ENCODE measurements at regions not wholly inside any gene's neighbourhood (a gene's known extent, or its start where the extent isn't known, plus 50 kb on each side); places are given as distances from the start of the nearest gene placed in this dataset.

GRCh38 chrX:23118890-23119527 is 119.2 kb downstream of the DDX53 start:
- H3K4me1 ChIP-seq (ENCODE audit: insufficient read depth): no peaks in the 10 kb centered on the region
- H3K4me2 ChIP-seq (ENCODE audit: unreplicated experiment): no peak overlapping the region
- no peak overlapping the region for H3K9ac ChIP-seq
- DNase-seq: no peak
- no peak overlapping the region for H3K4me3 ChIP-seq
- no peak overlapping the region for H2AFZ ChIP-seq
- TF ChIP-seq EZH2phosphoT487 (IDR thresholded peaks at IDR 0.05; ENCODE audit: insufficient read depth, low read depth) (no peak), EZH2 (IDR thresholded peaks at IDR 0.05; ENCODE audit: insufficient read depth, poor library complexity, severe bottlenecking) (no peak)
- H3K9me3 ChIP-seq (ENCODE audit: low read depth): no peaks in the 10 kb centered on the region
- H3K36me3 ChIP-seq (ENCODE audit: low read depth): no peaks in the 10 kb centered on the region
- WGBS, 2 experiments (ENCODE audit: low coverage in 1 of 2, low lambda C conversion rate in 2 of 2, missing lambda C conversion rate in 2 of 2): 63 to 69% methylated on average over 5 to 6 of the region's 6 CpGs
- H3K27ac ChIP-seq: no peak overlapping the region
- in situ Hi-C loops (cut with MboI): no loop called here
- no peaks in the 10 kb centered on the region for H3K79me2 ChIP-seq (ENCODE audit: insufficient read depth)
- H3K9me2 ChIP-seq (ENCODE audit: insufficient read depth): no peaks in the 10 kb centered on the region
- H4K20me1 ChIP-seq (ENCODE audit: insufficient read depth): no peaks in the 10 kb centered on the region
- H3K27me3 ChIP-seq (replicated peaks; ENCODE audit: insufficient read depth): no peaks in the 10 kb centered on the region
- no peaks in the 10 kb centered on the region for H3F3A ChIP-seq (ENCODE audit: insufficient read depth)

- DNase-seq: no peak
- no peaks in the 10 kb centered on the region for H3K36me3 ChIP-seq (ENCODE audit: low read depth)
- H3K4me3 ChIP-seq: no peak overlapping the region
- H2AFZ ChIP-seq: no peak overlapping the region
- H3F3A ChIP-seq (ENCODE audit: insufficient read depth): no peaks in the 10 kb centered on the region
- no peaks in the 10 kb centered on the region for H3K4me1 ChIP-seq (ENCODE audit: insufficient read depth)
- H3K4me2 ChIP-seq (ENCODE audit: unreplicated experiment): no peak overlapping the region
- no peaks in the 10 kb centered on the region for H3K79me2 ChIP-seq (ENCODE audit: insufficient read depth)
- WGBS, 2 experiments (ENCODE audit: low coverage in 1 of 2, low lambda C conversion rate in 2 of 2, missing lambda C conversion rate in 2 of 2): 65 to 66% methylated on average over 4 of the region's 4 CpGs
- TF ChIP-seq EZH2 (IDR thresholded peaks at IDR 0.05; ENCODE audit: insufficient read depth, poor library complexity, severe bottlenecking): no peak
- TF ChIP-seq EZH2phosphoT487 (IDR thresholded peaks at IDR 0.05; ENCODE audit: insufficient read depth, low read depth): no peak
- no peaks in the 10 kb centered on the region for H3K9me2 ChIP-seq (ENCODE audit: insufficient read depth)
- H3K9ac ChIP-seq: no peak overlapping the region
- in situ Hi-C loops (cut with MboI): no loop called here
- no peaks in the 10 kb centered on the region for H3K9me3 ChIP-seq (ENCODE audit: low read depth)
- no peak overlapping the region for H3K27ac ChIP-seq
- H3K27me3 ChIP-seq (replicated peaks; ENCODE audit: insufficient read depth): no peaks in the 10 kb centered on the region
- no peaks in the 10 kb centered on the region for H4K20me1 ChIP-seq (ENCODE audit: insufficient read depth)
Measured at GRCh38 chrX:23127586-23127985, 127.8 kb downstream of the DDX53 start.

- H3K9ac ChIP-seq: no peak overlapping the region
- in situ Hi-C loops (cut with MboI): no loop called here
- no peak overlapping the region for H3K4me2 ChIP-seq (ENCODE audit: unreplicated experiment)
- DNase-seq: no peak
- no peaks in the 10 kb centered on the region for H3K79me2 ChIP-seq (ENCODE audit: insufficient read depth)
- H3K9me3 ChIP-seq (ENCODE audit: low read depth): no peaks in the 10 kb centered on the region
- no peaks in the 10 kb centered on the region for H3K4me1 ChIP-seq (ENCODE audit: insufficient read depth)
- H2AFZ ChIP-seq: no peak overlapping the region
- H3F3A ChIP-seq (ENCODE audit: insufficient read depth): no peaks in the 10 kb centered on the region
- no peaks in the 10 kb centered on the region for H3K27me3 ChIP-seq (replicated peaks; ENCODE audit: insufficient read depth)
- H3K36me3 ChIP-seq (ENCODE audit: low read depth): no peaks in the 10 kb centered on the region
- H3K27ac ChIP-seq: no peak overlapping the region
- no peak for TF ChIP-seq EZH2 (IDR thresholded peaks at IDR 0.05; ENCODE audit: insufficient read depth, poor library complexity, severe bottlenecking)
- no peak for TF ChIP-seq EZH2phosphoT487 (IDR thresholded peaks at IDR 0.05; ENCODE audit: insufficient read depth, low read depth)
- H4K20me1 ChIP-seq (ENCODE audit: insufficient read depth): no peaks in the 10 kb centered on the region
- 22 to 24% methylated on average over 8 of the region's 8 CpGs for WGBS, 2 experiments (ENCODE audit: low coverage in 1 of 2, low lambda C conversion rate in 2 of 2, missing lambda C conversion rate in 2 of 2)
- H3K9me2 ChIP-seq (ENCODE audit: insufficient read depth): no peaks in the 10 kb centered on the region
- no peak overlapping the region for H3K4me3 ChIP-seq
Measured at GRCh38 chrX:23133551-23133950, 133.8 kb downstream of the DDX53 start.

GRCh38 chrX:23134136-23134535 is 134.4 kb downstream of the DDX53 start:
- H3K4me3 ChIP-seq: no peak overlapping the region
- H3K79me2 ChIP-seq (ENCODE audit: insufficient read depth): no peaks in the 10 kb centered on the region
- no peak for DNase-seq
- no peaks in the 10 kb centered on the region for H3K4me1 ChIP-seq (ENCODE audit: insufficient read depth)
- in situ Hi-C loops (cut with MboI): no loop called here
- H3K36me3 ChIP-seq (ENCODE audit: low read depth): no peaks in the 10 kb centered on the region
- TF ChIP-seq EZH2phosphoT487 (IDR thresholded peaks at IDR 0.05; ENCODE audit: insufficient read depth, low read depth) (no peak), EZH2 (IDR thresholded peaks at IDR 0.05; ENCODE audit: insufficient read depth, poor library complexity, severe bottlenecking) (no peak)
- no peaks in the 10 kb centered on the region for H3K9me3 ChIP-seq (ENCODE audit: low read depth)
- no peak overlapping the region for H2AFZ ChIP-seq
- no peaks in the 10 kb centered on the region for H3K27me3 ChIP-seq (replicated peaks; ENCODE audit: insufficient read depth)
- no peak overlapping the region for H3K4me2 ChIP-seq (ENCODE audit: unreplicated experiment)
- no peaks in the 10 kb centered on the region for H3K9me2 ChIP-seq (ENCODE audit: insufficient read depth)
- H3K27ac ChIP-seq: no peak overlapping the region
- no peaks in the 10 kb centered on the region for H3F3A ChIP-seq (ENCODE audit: insufficient read depth)
- no peaks in the 10 kb centered on the region for H4K20me1 ChIP-seq (ENCODE audit: insufficient read depth)
- no peak overlapping the region for H3K9ac ChIP-seq

GRCh38 chrX:23136816-23137215 is 137.1 kb downstream of the DDX53 start:
- no peaks in the 10 kb centered on the region for H3F3A ChIP-seq (ENCODE audit: insufficient read depth)
- no peak overlapping the region for H3K27ac ChIP-seq
- no peak overlapping the region for H3K9ac ChIP-seq
- DNase-seq: no peak
- H3K4me2 ChIP-seq (ENCODE audit: unreplicated experiment): no peak overlapping the region
- in situ Hi-C loops (cut with MboI): no loop called here
- no peaks in the 10 kb centered on the region for H3K9me2 ChIP-seq (ENCODE audit: insufficient read depth)
- H4K20me1 ChIP-seq (ENCODE audit: insufficient read depth): no peaks in the 10 kb centered on the region
- H3K9me3 ChIP-seq (ENCODE audit: low read depth): no peaks in the 10 kb centered on the region
- no peak overlapping the region for H3K4me3 ChIP-seq
- H3K36me3 ChIP-seq (ENCODE audit: low read depth): no peaks in the 10 kb centered on the region
- H3K79me2 ChIP-seq (ENCODE audit: insufficient read depth): no peaks in the 10 kb centered on the region
- no peak for TF ChIP-seq EZH2 (IDR thresholded peaks at IDR 0.05; ENCODE audit: insufficient read depth, poor library complexity, severe bottlenecking)
- TF ChIP-seq EZH2phosphoT487 (IDR thresholded peaks at IDR 0.05; ENCODE audit: insufficient read depth, low read depth): no peak
- no peak overlapping the region for H2AFZ ChIP-seq
- WGBS, 2 experiments (ENCODE audit: low coverage in 1 of 2, low lambda C conversion rate in 2 of 2, missing lambda C conversion rate in 2 of 2): 49 to 55% methylated on average over 6 of the region's 6 CpGs
- H3K27me3 ChIP-seq (replicated peaks; ENCODE audit: insufficient read depth): no peaks in the 10 kb centered on the region
- H3K4me1 ChIP-seq (ENCODE audit: insufficient read depth): no peaks in the 10 kb centered on the region

Measured in GM23248 (cell line).